Neural crest cell (in vitro differentiated cells): ENCODE measurements at regions not wholly inside any gene's neighbourhood (a gene's known extent, or its start where the extent isn't known, plus 50 kb on each side); places are given as distances from the start of the nearest gene placed in this dataset.
"Not testable (repeated sequence)": the region's sequence is repeated elsewhere in the genome, so short reads cannot be mapped to it uniquely, and the experiment has no call there.

ENCODE experiments used
- DNase-seq: peaks from one replicate; pipeline ENCODE4 v3.0.0; 2021; ENCODE audit warnings: low read depth, mixed read lengths, low spot score
- H3K27ac Mint-ChIP-seq: one replicate; pipeline ENCODE4 v1.8.0; 2021; ENCODE audit warnings: mild to moderate bottlenecking, mixed read lengths; ENCODE audit not compliant: unreplicated experiment
- H3K27me3 Mint-ChIP-seq: 2 replicates; pipeline ENCODE4 v1.8.0; 2021; ENCODE audit warnings: low read depth, mild to moderate bottlenecking, mixed read lengths
- H3K36me3 Mint-ChIP-seq: 2 replicates; pipeline ENCODE4 v1.8.0; 2021; ENCODE audit warnings: low read depth, mild to moderate bottlenecking, mixed read lengths
- H3K4me1 Mint-ChIP-seq: 2 replicates; pipeline ENCODE4 v1.8.0; 2021; ENCODE audit warnings: mixed read lengths
- H3K4me3 Mint-ChIP-seq: one replicate; pipeline ENCODE4 v1.8.0; 2021; ENCODE audit warnings: mild to moderate bottlenecking, mixed read lengths
- H3K9me3 Mint-ChIP-seq: 2 replicates; pipeline ENCODE4 v1.8.0; 2021; ENCODE audit warnings: mixed read lengths
- CTCF ChIP-seq: fragments of 200-600 bp; sonication (generic); conservative IDR thresholded peaks from 2 replicates; pipeline ENCODE4 v1.5.0; 2021; ENCODE audit warnings: antibody characterized with exemption, mild to moderate bottlenecking

DNA sequence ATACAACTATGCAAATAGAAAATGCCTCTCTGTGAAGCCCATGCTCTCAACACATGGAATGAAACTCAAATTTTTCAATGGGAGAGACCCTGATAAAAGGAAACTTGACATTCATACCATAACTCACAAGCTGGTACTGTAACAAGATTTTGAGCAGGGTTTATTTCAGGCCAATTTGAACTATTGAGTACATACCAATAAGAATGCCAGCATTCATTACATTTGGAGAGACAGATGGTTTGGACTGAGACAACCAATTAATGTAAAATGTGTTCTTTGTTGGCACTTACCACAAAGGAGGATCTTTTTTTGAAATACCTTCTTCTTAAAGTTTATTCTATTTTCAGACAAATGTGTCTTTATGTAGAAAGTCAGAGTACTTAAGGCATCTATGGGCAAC is 1357.0 kb upstream of the GOT2 start:
- Mint-ChIP-seq H3K27ac (peak overlapping the region; percentile 43), H3K36me3 (peaks cover 10% of the 10 kb centered on the region), H3K4me1 (peaks cover 23% of the 10 kb centered on the region), H3K9me3 (peaks cover 15% of the 10 kb centered on the region), H3K4me3 (no peak overlapping the region), H3K27me3 (no peaks in the 10 kb centered on the region)
- no peak for TF ChIP-seq CTCF
- no peak for DNase-seq

DNA sequence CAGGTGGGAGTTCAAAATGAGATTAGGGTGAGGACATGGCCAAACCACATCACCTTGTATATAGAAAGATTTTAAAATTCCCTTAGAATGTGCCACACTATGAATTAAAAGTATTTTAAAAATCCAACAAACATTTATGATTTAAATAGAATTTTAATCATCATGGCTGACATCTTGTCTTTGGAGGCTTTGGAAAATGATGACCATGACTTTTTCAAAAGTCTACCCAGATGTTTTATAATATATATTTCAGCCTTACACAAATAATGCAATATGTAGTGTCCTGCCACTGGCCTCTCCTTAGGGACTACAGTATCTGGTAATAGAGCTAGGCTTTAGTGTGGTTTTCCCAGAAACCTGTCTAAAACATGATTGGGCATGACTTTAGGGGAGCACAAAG is 1353.4 kb upstream of the GOT2 start:
- Mint-ChIP-seq H3K9me3 (peaks cover 10% of the 10 kb centered on the region), H3K36me3 (peaks cover 6% of the 10 kb centered on the region), H3K27me3 (no peaks in the 10 kb centered on the region), H3K4me1 (peaks cover 22% of the 10 kb centered on the region), H3K4me3 (no peak overlapping the region), H3K27ac (no peak overlapping the region)
- DNase-seq, result no peak
- no peak for TF ChIP-seq CTCF

DNA sequence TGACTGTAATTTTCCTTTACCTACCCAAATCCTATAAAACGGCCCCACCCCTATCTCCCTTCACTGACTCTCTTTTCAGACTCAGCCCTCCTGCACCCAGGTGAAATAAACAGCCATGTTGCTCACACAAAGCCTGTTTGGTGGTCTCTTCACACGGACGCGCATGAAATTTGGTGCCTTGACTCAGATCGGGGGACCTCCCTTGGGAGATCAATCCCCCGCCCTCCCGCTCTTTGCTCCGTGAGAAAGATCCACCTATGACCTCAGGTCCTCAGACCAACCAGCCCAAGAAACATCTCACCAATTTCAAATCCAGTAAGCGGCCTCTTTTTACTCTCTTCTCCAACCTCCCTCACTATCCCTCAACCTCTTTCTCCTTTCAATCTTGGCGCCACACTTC is 1344.7 kb upstream of the GOT2 start:
- not testable (repeated sequence) for H3K36me3 Mint-ChIP-seq, H3K4me3 Mint-ChIP-seq, H3K4me1 Mint-ChIP-seq, DNase-seq, H3K27ac Mint-ChIP-seq, H3K27me3 Mint-ChIP-seq, H3K9me3 Mint-ChIP-seq

- peaks cover 7% of the 10 kb centered on the region for H3K9me3 Mint-ChIP-seq
- DNase-seq, result no peak
- no peak overlapping the region for H3K4me3 Mint-ChIP-seq
- no peak for TF ChIP-seq CTCF
- no peaks in the 10 kb centered on the region for H3K4me1 Mint-ChIP-seq
- H3K36me3 Mint-ChIP-seq, result no peaks in the 10 kb centered on the region
- H3K27me3 Mint-ChIP-seq, result no peaks in the 10 kb centered on the region
- H3K27ac Mint-ChIP-seq, result no peak overlapping the region
These were observed 1343.7 kb upstream of the GOT2 start for GRCh38 chr16:60077861-60078260.

- no peak overlapping the region for H3K27ac Mint-ChIP-seq
- peaks cover 7% of the 10 kb centered on the region for H3K9me3 Mint-ChIP-seq
- H3K4me1 Mint-ChIP-seq, result no peaks in the 10 kb centered on the region
- no peak for TF ChIP-seq CTCF
- DNase-seq, result no peak
- H3K4me3 Mint-ChIP-seq, result no peak overlapping the region
- H3K27me3 Mint-ChIP-seq, result no peaks in the 10 kb centered on the region
- H3K36me3 Mint-ChIP-seq, result no peaks in the 10 kb centered on the region
These were observed 1340.3 kb upstream of the GOT2 start for GRCh38 chr16:60074378-60074777.

DNA sequence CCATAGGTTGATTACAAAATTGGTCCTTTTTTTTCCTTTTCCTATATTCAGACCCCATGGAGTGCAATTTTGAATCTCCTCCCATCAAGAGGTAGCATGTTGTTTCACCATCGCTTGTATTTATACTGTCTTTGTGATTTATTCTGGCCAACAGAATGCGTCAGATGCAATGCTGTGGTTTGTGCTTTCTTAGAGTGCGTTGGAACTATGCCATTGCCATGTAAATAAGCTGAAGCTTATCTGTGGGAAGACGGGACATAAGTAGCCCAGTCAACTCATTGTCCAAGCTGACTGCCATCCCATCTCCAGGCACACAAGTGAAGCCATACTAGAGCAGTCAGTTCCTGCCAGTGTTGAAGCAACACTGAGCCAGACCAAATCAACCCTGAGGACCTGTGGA is 1339.3 kb upstream of the GOT2 start:
- Mint-ChIP-seq H3K36me3 (no peaks in the 10 kb centered on the region), H3K4me3 (no peak overlapping the region), H3K27me3 (no peaks in the 10 kb centered on the region), H3K4me1 (no peaks in the 10 kb centered on the region), H3K9me3 (peaks cover 7% of the 10 kb centered on the region), H3K27ac (no peak overlapping the region)
- no peak for DNase-seq
- TF ChIP-seq CTCF, result no peak
